GM23338 (cell line): ENCODE measurements at regions not wholly inside any gene's neighbourhood (a gene's known extent, or its start where the extent isn't known, plus 50 kb on each side); places are given as distances from the start of the nearest gene placed in this dataset.

ENCODE experiments used
- CREB1 ChIP-seq: fragments of 250-450 bp; sonication (Bioruptor Pico); IDR thresholded peaks from 2 replicates; pipeline ENCODE4 v1.5.0; 2020; ENCODE audit warnings: low read depth, mild to moderate bottlenecking, moderate library complexity
- ETS1 ChIP-seq: IDR thresholded peaks from 2 replicates; pipeline ENCODE4 v1.6.1; 2016; ENCODE audit warnings: antibody characterized with exemption
- JUNB ChIP-seq: IDR thresholded peaks from one replicate; pipeline ENCODE4 v1.6.1; 2016; ENCODE audit warnings: antibody characterized with exemption; ENCODE audit not compliant: unreplicated experiment
- NANOG ChIP-seq: IDR thresholded peaks from 2 replicates; pipeline ENCODE4 v1.6.1; 2016; ENCODE audit warnings: antibody characterized with exemption, borderline replicate concordance
- POLR2AphosphoS5 ChIP-seq: IDR thresholded peaks from 2 replicates; pipeline ENCODE4 v1.6.1; 2016; ENCODE audit warnings: antibody characterized with exemption, low read depth
- REST ChIP-seq: IDR thresholded peaks from one replicate; pipeline ENCODE4 v1.6.1; 2018; ENCODE audit warnings: antibody characterized with exemption; ENCODE audit not compliant: unreplicated experiment
- STAT1 ChIP-seq: IDR thresholded peaks from one replicate; pipeline ENCODE4 v1.6.1; 2016; ENCODE audit warnings: antibody characterized with exemption; ENCODE audit not compliant: unreplicated experiment
- ZNF114 ChIP-seq: fragments of 250-450 bp; sonication (Bioruptor Pico); IDR thresholded peaks from 2 replicates; pipeline ENCODE4 v1.5.0; 2020; ENCODE audit warnings: mild to moderate bottlenecking, moderate library complexity
- ZNF331 ChIP-seq: fragments of 250-450 bp; sonication (Bioruptor Pico); IDR thresholded peaks from 2 replicates; pipeline ENCODE4 v1.5.0; 2020; ENCODE audit warnings: low read depth, mild to moderate bottlenecking, moderate library complexity
- TF ChIP-seq, protein P1 (sequence below): fragments of 250-450 bp; sonication (Bioruptor Pico); IDR thresholded peaks from 2 replicates; pipeline ENCODE4 v1.5.0; 2020; ENCODE audit warnings: mild to moderate bottlenecking, moderate library complexity

DNA sequence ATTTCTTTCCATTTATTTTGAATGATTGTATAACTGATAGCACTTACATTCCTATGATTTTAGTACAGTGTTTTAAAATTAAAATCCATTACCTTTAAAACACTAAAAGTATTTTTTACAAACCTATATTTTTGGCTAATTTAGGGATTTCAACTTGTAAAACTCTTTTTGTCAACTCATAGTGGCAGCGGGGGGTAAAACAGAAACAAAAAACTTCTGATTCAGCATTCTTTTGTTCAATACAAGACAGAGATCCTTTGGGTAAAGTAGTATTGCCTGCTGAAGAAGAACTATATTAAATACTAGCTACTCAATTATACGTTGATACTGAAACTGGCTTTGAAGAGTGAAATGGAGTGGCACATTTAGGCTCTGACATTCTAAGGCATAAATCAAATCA is 437.4 kb upstream of the CDH19 start (continued):
- TF ChIP-seq, protein P1, sequence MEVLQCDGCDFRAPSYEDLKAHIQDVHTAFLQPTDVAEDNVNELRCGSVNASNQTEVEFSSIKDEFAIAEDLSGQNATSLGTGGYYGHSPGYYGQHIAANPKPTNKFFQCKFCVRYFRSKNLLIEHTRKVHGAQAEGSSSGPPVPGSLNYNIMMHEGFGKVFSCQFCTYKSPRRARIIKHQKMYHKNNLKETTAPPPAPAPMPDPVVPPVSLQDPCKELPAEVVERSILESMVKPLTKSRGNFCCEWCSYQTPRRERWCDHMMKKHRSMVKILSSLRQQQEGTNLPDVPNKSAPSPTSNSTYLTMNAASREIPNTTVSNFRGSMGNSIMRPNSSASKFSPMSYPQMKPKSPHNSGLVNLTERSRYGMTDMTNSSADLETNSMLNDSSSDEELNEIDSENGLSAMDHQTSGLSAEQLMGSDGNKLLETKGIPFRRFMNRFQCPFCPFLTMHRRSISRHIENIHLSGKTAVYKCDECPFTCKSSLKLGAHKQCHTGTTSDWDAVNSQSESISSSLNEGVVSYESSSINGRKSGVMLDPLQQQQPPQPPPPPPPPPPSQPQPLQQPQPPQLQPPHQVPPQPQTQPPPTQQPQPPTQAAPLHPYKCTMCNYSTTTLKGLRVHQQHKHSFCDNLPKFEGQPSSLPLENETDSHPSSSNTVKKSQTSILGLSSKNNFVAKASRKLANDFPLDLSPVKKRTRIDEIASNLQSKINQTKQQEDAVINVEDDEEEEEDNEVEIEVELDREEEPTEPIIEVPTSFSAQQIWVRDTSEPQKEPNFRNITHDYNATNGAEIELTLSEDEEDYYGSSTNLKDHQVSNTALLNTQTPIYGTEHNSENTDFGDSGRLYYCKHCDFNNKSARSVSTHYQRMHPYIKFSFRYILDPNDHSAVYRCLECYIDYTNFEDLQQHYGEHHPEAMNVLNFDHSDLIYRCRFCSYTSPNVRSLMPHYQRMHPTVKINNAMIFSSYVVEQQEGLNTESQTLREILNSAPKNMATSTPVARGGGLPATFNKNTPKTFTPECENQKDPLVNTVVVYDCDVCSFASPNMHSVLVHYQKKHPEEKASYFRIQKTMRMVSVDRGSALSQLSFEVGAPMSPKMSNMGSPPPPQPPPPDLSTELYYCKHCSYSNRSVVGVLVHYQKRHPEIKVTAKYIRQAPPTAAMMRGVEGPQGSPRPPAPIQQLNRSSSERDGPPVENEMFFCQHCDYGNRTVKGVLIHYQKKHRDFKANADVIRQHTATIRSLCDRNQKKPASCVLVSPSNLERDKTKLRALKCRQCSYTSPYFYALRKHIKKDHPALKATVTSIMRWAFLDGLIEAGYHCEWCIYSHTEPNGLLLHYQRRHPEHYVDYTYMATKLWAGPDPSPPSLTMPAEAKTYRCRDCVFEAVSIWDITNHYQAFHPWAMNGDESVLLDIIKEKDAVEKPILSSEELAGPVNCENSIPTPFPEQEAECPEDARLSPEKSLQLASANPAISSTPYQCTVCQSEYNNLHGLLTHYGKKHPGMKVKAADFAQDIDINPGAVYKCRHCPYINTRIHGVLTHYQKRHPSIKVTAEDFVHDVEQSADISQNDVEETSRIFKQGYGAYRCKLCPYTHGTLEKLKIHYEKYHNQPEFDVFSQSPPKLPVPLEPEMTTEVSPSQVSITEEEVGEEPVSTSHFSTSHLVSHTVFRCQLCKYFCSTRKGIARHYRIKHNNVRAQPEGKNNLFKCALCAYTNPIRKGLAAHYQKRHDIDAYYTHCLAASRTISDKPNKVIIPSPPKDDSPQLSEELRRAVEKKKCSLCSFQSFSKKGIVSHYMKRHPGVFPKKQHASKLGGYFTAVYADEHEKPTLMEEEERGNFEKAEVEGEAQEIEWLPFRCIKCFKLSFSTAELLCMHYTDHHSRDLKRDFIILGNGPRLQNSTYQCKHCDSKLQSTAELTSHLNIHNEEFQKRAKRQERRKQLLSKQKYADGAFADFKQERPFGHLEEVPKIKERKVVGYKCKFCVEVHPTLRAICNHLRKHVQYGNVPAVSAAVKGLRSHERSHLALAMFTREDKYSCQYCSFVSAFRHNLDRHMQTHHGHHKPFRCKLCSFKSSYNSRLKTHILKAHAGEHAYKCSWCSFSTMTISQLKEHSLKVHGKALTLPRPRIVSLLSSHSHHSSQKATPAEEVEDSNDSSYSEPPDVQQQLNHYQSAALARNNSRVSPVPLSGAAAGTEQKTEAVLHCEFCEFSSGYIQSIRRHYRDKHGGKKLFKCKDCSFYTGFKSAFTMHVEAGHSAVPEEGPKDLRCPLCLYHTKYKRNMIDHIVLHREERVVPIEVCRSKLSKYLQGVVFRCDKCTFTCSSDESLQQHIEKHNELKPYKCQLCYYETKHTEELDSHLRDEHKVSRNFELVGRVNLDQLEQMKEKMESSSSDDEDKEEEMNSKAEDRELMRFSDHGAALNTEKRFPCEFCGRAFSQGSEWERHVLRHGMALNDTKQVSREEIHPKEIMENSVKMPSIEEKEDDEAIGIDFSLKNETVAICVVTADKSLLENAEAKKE, result no peak
- no peak for TF ChIP-seq JUNB
- TF ChIP-seq ETS1, result no peak
- TF ChIP-seq ZNF114 (CRISPR knock-in tag), result no peak
- no peak for TF ChIP-seq ZNF331 (CRISPR knock-in tag)
- no peak for TF ChIP-seq CREB1 (CRISPR knock-in tag)
- no peak for TF ChIP-seq STAT1
- no peak for TF ChIP-seq POLR2AphosphoS5
- no peak for TF ChIP-seq NANOG
- TF ChIP-seq REST, result no peak
